GM19238 (cell line): ENCODE measurements at regions not wholly inside any gene's neighbourhood (a gene's known extent, or its start where the extent isn't known, plus 50 kb on each side); places are given as distances from the start of the nearest gene placed in this dataset.

ENCODE experiments used
- DNase-seq: peaks from one replicate; pipeline ENCODE4 v3.0.0; 2011; ENCODE audit warnings: low spot score; ENCODE audit not compliant: insufficient read length

DNA sequence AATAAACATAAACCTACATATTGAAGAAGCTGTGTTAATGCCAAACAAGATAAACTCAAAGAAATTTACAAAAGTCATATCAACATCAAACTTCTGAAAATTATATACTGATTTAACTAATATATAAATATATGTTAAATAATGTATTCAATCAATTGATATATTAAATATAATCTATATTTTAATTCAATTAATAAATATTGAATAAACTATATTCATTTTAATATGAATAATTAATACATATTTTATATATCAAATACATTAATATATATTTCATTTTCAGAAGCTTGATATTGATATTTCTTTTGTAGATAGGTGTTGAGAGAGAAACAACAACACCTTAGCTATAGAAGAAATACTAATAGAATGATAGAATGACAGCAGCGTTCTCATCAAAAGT is 768.1 kb downstream of the MECOM start:
- no peak for DNase-seq

- DNase-seq = no peak
Observed at GRCh38 chr3:168894214-168894613, 769.3 kb downstream of the MECOM start.

DNA sequence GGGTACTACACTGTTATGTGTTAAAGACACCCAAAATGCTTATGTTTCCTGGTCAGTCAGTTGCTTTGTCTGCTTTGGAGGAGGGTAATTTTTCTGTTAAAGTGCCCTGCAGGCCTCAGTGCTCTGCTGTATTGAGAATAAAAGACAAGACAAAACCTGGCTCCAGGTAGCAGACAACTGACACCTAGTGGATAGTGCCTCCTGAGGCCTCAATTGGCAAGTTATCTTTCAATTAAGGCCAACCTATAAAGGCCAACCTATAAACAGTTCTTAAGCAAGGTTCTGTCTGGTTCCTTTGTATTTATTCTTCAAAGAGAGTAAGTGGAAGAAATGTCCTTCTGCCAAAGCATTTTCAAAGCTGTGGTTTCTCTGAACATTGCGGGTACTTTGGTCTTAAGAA is 773.8 kb downstream of the MECOM start:
- no peak for DNase-seq

DNA sequence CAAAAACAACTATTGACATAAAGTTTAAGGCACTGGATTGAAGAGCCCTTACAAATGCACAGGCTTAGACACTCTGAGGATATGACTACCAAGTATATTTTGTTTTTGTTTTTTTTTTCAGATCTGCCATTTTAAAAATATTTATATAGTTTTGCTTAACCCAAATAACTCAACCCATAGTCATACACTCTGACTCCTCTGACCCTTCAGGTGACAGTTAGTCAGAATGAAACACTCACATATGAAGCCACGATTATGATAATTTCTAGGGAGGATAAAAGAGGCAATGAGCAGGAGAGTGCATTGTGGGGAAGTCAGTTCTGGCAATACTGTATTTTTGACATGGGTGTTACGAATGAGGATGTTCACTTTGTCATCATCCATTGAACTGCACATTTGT is 774.7 kb downstream of the MECOM start:
- DNase-seq = no peak

DNA sequence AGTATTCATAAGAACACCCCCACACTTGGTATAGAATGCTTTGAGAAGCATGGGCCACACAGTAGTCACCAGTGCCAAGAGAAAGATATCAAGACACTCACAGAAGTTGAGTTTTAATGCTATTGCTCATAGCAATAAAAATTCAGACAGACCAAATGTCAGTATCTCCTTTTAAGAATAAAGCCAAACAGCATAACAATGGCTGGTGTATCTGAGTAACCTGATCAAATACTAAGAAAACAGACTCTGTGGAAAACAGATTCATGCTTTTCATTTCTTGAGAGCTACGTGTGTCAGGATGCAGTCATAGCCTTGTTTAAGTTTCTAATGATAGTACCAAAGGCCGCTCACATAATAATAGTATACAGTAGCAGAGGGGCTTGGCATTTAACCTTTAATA is 778.5 kb downstream of the MECOM start:
- DNase-seq = no peak

DNA sequence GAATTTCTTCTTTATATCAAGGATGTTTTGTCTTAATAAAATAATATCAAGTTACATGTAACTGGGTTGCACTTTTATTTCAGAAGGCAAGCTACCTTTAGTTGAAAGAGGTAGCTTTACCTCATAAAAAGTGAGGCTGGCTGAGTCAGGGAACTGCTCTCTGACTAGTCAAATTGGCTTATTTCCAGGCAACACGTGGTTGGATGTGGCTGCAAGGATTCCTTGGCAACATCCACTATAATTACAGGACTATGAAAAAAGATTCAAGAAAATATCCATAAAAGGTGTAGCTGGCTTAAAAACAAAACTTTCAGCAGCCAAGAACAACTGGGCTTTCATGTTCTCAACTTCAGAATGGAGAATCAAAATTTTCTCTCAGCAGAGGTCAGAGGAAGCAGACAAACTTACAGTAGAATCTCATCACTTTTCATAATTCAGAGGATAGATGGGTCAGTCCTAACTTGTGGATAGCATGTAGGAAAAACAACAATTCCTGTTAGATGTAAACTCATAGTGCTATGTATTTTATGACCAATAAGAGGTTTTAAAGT is 779.1 kb downstream of the MECOM start:
- DNase-seq = no peak

GRCh38 chr3:168883145-168883544 is 780.4 kb downstream of the MECOM start:
- DNase-seq = no peak

- no peak for DNase-seq
Observed at GRCh38 chr3:168881804-168882203, 781.7 kb downstream of the MECOM start.

- no peak for DNase-seq
Observed at GRCh38 chr3:168878655-168879054, 782.9 kb upstream of the GOLIM4 start.

DNA sequence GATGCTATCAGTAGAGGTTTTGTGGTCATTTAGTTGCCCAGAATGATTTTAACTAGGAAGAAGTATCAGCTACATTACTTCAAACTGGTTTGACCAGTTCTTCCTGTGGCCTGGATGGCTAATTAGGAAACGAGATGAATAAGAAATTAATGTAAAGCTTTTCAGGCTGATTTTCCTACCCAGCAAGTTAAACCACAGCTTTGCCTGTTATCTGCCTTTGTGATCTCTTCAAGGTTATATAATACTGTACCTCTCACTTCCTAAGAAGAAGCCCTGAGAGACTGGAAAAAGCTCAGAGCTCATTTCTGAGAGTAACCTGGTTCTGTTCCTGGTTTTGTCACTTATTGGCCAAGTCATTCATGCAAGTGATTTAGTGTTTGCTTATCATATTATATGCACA is 782.2 kb upstream of the GOLIM4 start:
- DNase-seq = no peak

GRCh38 chr3:168876346-168877035 is 780.8 kb upstream of the GOLIM4 start:
- no peak for DNase-seq

- no peak for DNase-seq
Observed at GRCh38 chr3:168872826-168873225, 777.1 kb upstream of the GOLIM4 start.

GRCh38 chr3:168870892-168871291 is 775.2 kb upstream of the GOLIM4 start:
- no peak for DNase-seq

DNA sequence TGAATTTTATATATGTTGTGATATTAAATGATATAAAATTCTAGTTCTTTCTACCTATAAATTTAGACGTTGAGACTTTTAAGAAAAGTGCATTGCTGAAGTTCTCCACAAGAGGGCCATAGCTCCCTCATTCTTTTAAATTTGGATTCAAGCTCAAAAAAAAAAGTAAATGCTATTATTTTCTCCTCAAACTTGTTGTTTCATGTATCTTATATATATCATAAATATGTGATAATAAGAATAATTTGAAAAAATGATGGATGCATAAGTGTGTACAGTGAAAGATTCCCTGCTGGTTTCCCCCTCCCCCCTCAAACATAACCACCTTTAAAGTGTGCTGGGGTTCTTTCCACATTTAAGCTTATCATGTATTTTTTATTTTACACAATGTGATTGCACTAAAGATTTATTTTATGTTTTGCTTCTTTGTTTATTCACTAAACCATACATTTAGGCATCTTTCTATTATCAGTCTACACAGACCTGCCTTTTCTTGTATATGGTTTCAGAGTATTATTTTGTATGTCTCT is 769.4 kb upstream of the GOLIM4 start:
- no peak for DNase-seq

DNA sequence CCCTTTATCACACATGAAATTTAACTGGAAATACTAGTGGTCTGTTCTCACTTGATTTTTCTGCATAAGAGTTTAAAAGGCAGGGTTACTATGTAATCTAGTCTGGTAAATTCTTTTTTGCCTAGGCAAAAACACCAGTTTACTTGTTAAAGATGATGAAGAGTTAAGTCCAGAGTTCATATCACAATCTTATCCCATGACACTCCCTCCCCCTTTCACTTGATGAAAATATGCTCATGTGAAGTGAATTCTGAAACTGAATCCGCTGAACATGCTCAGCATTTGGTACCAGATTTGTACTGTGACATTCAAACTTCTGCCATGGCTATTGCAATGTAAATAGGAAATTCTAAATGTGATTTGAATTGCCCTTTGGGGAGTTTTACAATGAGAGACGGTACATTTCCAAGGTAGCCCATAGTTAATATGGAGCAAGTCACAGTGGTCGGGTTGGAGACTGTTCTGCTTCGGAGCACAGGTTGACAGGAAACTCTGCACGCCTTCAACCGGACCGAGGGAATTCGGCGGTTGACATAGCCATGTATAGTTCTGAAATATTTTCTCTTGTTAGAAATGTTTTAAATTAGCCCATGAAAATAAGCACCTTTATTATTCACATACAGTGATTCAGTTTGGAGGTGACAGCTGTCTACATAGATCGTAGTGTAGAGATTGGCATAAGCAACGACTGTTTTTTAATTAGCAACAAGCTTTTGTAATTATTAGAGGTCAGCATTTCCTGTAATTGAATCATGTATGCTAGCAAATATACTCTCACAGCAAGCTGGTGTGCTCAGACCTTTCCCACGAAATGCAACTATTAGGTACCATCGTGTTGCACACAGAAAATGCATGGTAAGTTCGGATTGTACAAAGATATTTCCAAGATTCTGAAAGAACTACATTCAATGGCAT is 768.6 kb upstream of the GOLIM4 start:
- no peak for DNase-seq

DNA sequence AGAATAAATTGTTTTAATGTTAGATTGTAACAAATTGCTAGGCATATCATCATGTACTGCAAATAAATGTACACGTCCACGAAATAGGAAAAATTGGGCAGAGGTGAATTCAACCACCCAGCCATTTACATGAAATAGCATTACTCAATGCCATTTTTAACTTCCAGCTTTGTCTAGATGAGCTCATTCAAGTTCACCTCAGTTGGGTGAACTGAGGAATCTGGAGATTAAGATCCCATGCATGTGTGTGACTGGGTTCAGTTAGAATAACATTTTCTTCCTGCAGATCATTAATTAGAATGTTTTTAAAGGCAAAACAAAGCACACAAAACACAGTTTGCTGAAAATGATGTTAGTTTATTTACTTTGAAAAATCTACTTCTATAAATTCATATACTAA is 767.8 kb upstream of the GOLIM4 start:
- no peak for DNase-seq

- no peak for DNase-seq
Observed at GRCh38 chr3:168862466-168862865, 766.7 kb upstream of the GOLIM4 start.

DNA sequence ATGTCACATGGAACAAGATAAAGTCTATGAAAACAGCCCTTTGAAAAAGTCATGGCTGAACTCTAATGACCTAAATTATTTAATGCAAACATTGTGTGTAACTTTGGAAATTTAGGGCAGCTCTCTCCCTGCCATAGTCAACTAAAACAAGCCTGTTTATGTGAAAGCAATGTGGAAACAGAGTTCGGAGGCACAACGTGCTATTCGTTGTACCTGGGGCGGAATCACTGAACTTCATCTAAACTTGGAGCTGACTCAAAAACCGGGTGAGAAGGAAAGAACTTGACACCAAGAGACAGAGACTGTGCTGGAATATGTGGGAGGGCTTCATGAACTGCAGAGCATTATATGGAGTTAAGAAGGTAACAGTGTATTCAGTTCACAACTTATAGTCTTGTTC is 764.9 kb upstream of the GOLIM4 start:
- no peak for DNase-seq

GRCh38 chr3:168860028-168860427 is 764.3 kb upstream of the GOLIM4 start:
- no peak for DNase-seq

GRCh38 chr3:168859574-168859973 is 763.9 kb upstream of the GOLIM4 start:
- DNase-seq = no peak

- DNase-seq = no peak
Observed at GRCh38 chr3:168859143-168859542, 763.4 kb upstream of the GOLIM4 start.

DNA sequence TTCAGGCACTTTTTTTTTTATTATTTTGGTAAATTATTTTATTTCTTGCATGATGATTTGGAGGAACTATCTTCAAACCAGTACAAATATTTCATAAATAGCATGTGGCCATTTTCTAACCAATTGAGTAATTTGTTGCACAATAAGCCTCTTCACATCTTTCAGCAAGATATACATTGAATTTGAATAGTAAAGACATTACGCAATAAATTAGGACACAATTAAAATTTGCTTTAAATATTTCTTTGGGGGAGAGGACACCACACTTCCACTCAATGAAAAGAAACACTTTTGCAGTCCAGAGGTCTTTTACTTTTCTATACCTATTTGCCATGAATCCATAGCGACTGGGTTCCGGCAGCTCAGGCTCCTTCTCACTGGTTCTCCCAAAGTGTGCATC is 762.6 kb upstream of the GOLIM4 start:
- no peak for DNase-seq
